COLO668 (cell line): ENCODE measurements at regions not wholly inside any gene's neighbourhood (a gene's known extent, or its start where the extent isn't known, plus 50 kb on each side); places are given as distances from the start of the nearest gene placed in this dataset.

ENCODE experiments used
- DNase-seq: peaks from one replicate; lab custom pipeline; 2025; ENCODE audit not compliant: unreplicated experiment; lab: John Stamatoyannopoulos, UW

DNA sequence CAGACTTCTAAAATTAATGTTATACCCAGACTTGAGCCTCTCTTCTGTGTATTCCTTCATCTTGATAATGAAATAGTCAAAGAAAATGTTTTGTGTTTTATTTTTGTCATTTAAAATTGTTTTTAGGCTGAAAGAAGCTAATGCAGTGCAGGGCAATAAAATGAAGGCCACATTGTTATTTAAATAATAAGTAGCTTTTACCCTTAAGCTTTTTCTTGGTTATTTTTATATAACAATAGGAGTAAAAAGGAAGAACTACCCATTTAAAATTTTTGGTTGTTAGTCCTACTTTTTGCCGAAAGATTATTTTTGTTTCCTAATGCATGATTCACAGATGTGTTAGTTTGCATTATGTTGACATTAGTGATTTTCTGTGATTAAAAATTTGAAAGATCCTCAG lies 181.0 kb upstream of the MEOX2 start:
- no peak for DNase-seq

GRCh38 chr7:15866753-15867152 lies 180.3 kb upstream of the MEOX2 start:
- DNase-seq = no peak

- no peak for DNase-seq
These were observed 178.1 kb upstream of the MEOX2 start for GRCh38 chr7:15864626-15864991.

GRCh38 chr7:15863951-15864625 lies 177.6 kb upstream of the MEOX2 start:
- DNase-seq = no peak

DNA sequence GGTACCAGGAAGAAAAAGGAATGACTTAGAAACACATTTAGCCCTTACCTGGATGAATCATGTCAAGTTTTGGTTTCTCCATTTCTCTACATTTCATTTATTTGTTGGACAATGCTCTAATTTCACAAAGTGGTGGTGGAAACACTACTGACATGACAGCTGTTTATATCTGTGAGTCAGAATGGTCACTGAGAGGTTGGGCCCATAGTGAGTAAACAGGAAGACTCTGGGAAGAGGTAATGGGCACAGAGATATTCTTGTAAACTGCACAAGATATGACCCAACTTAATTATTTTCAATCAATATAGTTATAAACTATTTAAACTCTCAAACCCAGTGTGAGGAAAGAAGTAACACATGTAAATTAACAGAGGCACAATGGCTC lies 176.3 kb upstream of the MEOX2 start:
- DNase-seq = no peak

DNA sequence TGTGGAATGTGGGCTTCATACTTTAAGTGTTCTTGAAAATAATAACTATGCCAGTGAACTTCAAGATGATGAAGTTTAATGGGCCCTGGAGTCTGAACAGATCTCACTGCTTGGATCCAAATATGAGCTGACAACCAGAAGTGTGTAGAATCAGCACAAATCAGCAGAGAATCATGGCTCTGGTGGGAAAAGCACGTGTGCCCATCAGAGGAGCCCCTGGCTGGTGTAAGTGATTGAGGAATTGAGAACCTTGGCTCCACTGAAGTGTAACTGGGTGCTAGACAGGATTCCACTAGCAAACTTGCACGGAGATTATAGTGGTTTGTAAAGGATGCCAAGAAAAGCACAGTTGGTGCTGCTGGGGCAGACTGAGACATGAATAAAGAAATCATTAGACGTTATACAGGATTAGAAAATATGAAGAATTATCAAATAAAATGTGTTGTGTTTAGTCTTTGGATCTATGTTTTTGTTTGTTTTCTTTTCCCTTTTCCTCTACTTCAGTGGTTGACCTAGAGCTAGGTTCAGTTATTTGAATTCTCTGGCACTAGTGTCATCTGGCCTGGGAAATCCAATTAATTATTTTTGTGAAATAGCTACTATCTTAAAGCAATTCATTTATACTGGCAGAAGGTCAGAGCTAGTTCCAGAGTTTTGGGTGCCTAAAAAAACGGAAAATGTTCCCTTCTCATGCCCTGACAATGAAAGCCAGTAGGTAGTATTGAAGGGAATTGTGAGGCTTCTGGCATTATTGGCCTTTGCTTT lies 175.7 kb upstream of the MEOX2 start:
- no peak for DNase-seq

- no peak for DNase-seq
These were observed 173.9 kb upstream of the MEOX2 start for GRCh38 chr7:15860264-15860949.

DNA sequence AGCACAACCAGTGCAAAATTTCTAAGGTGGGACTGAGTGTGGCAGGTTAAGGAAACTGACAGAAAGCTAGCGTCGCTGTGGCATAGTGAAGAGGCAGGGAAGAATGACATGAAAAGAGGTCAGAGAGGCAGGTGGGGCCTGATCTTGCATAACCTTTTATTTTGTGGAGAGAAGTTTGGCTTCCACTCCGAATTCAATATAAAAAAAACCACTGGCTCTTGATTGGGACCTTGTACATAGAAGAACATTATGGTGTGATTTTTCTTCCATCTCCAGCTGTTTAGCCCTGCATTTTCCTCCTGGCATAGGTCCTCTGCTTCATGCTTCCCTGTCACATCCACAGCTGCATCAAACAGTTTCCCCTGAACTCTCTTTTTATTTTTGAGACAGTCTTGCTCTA lies 170.5 kb upstream of the MEOX2 start:
- DNase-seq = no peak

DNA sequence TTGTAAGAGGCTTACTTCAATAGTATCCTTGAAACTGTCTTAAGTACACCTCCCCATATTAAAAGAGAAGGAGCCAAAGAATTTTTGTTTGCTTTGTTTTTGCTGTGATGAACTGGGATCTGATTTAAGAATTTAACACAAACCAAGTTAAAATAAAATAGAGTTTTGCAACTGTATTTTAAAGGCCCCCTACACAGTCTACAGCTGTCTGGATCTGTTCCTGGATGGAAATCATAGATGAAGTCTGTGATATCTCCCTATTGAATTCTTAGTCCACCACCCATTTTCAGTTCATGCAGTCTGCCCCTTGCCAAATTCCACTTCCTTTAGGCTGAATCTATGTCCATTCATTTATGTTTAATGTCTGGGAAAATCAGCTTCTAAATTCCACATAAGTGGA lies 169.8 kb upstream of the MEOX2 start:
- no peak for DNase-seq

DNA sequence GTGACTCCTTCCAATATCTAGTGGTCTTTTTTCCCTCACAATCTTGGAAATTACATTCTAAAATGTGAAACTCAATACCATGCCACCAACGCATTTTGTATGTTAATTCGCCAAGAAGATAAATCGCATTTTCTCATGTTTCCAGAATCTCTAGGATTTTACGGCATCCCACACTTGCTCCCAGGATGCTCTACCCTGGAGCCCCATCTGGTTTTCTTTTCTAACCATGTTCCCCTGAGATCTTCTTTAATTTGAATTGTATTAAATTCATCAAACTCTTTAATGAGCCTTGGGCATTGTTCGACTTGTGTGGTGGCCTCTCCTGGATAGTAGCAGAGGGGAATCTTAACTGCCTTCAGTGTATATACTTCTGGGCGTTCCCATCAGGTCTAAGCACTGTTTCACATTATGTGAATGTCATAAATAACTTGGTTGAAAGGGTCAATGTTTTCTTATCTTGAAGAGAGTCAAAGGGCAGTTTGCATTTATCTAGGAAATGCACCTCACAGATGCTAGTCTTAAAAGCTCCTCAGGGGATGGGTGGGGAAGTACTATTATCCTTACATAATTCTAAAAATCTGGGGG lies 169.1 kb upstream of the MEOX2 start:
- no peak for DNase-seq

- DNase-seq = no peak
These were observed 168.5 kb upstream of the MEOX2 start for GRCh38 chr7:15854841-15855524.

GRCh38 chr7:15853832-15854470 lies 167.5 kb upstream of the MEOX2 start:
- DNase-seq = no peak

DNA sequence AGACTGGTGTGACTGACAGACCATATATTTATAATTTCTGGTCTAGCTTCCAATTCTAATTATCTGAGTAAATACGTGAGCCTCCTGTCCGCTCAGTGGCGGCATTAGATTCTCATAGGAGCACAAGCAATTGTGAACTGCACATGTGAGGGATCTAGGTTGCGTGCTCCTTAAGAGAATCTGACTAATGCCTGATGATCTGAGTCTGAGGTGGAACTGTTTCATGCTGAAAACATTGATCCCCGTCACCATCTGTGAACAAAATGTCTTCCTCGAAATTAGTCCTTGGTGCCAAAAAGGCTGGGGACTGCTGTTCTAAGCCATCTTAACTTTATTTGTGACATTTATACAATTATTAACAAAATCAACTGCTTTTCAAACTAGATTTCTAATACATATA lies 164.7 kb upstream of the MEOX2 start:
- DNase-seq = no peak

DNA sequence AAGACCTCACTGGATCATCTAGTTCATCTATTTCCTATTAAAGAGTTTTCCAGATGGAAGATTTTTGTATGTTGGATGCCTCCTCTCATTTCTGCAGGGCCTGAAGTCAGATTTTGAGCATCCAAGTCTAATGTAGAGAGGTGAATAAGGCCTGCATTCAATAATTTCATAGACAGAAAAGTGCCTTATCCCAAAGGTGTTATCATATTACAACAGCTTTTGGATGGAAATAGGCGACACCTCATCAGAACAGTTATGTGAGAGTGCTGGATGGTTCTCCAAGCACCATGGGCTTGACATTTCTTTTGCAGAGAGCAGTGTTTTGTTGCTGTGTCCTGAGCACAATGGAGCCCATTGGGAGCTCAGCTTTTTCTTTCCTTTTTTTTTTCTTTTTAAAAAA lies 162.4 kb upstream of the MEOX2 start:
- DNase-seq = no peak

DNA sequence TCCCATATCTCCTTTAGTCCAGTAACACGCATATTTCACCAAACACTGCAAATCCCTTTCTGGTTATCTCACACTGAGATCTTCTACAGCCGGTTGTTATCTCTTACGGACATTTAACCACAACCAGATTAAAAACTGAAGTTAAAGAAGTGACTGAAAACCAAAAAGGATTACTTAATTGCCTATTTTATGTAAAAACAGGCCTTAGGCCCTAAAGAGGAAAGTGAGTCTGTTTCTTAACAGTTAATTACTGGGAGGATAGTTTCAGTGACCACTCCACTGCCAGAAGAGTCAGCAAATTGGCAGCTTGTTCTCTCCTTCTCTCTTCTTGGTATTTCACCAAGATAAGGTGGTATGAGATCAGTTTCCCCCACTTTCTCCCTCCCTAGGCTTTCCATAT lies 161.9 kb upstream of the MEOX2 start:
- DNase-seq = no peak

DNA sequence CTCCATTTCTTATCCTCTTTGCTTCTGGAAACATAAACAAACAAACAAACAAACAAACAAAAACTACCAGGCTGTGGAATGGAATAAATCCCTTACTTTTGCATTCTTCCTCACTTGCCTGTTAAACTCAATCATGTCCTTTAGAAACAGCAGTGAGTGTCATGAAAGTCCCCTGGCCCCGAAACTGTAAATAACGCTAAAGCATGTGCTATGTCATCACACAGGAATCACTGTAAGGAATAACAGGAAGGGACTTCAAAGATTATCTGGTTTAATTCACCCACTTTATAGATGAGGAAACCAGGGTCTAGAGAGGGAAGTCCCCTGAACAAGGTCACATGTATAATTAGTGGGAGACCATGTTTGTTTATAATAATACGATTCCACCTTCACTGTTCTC lies 159.4 kb upstream of the MEOX2 start:
- no peak for DNase-seq

- DNase-seq = no peak
These were observed 159.0 kb upstream of the MEOX2 start for GRCh38 chr7:15845461-15845860.

DNA sequence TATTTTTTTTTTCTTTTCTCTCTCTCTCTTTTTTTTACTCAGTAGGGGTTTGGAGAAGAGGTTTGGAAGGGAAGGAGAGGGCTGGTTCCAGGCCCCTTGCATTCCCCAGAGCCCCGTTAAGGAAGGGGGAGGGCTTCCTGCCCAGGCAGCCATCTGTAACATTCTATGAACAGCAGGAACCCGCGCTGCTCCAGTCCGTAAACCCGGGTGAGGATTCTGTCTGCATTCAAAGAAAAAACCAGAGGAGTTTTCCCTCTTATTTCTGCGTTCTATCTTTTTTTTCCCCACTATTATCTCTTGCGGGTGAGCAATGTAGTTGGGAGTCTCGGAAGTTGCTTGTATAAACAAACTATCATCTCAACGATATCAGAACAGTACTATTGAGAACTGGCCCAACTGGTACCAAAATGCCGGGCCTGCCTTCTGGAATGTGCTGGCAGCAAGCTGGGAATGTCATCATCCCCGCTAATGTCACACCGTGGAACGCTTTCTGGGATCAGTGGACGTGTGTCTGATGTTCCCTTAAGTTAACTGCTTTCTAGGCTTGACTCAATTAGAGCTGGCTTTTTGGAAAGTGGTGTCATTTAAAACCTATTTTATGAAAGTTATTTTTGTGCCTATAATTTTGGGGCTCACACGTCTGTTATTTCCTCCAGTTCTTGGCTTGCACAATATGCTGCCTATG lies 153.1 kb upstream of the MEOX2 start:
- DNase-seq = no peak

- no peak for DNase-seq
These were observed 151.8 kb upstream of the MEOX2 start for GRCh38 chr7:15838265-15838664.

- no peak for DNase-seq
These were observed 150.9 kb upstream of the MEOX2 start for GRCh38 chr7:15837306-15837950.
